H1 (cell line): ENCODE measurements at regions not wholly inside any gene's neighbourhood (a gene's known extent, or its start where the extent isn't known, plus 50 kb on each side); places are given as distances from the start of the nearest gene placed in this dataset.

Experiments used
- ASH2L ChIP-seq: fragments of 200-600, 300-600 bp; sonication (generic); IDR thresholded peaks from one replicate; pipeline ENCODE4 v1.7.1; 2017; ENCODE audit warnings: low read length
- BRCA1 ChIP-seq: IDR thresholded peaks from 2 replicates; pipeline ENCODE4 v1.6.1; 2012; ENCODE audit warnings: low read depth, low read length, improper control_type of control experiment
- CEBPB ChIP-seq: IDR thresholded peaks from 2 replicates; pipeline ENCODE4 v1.6.1; 2012; ENCODE audit warnings: low read depth, low read length
- POLR2A ChIP-seq, 2 experiments: IDR thresholded peaks; 1 replicate in 1 of 2; 2 replicates in 1 of 2; pipeline ENCODE4 v1.6.1; 2011; ENCODE audit warnings: low read depth in 2 of 2, low read length in 2 of 2, mild to moderate bottlenecking in 2 of 2; ENCODE audit errors: control extremely low read depth in 1 of 2
- RNF2 ChIP-seq: fragments of 200-900, 300-1000 bp; sonication (generic); IDR thresholded peaks from 2 replicates; pipeline ENCODE4 v1.7.1; 2016; ENCODE audit warnings: borderline replicate concordance, low read depth, mild to moderate bottlenecking, antibody characterized with exemption, low read length; ENCODE audit not compliant: poor library complexity, severe bottlenecking; ENCODE audit errors: missing control alignments

GRCh38 chr10:29734962-29735627 lies 100.3 kb upstream of the SVIL start (continued):
- TF ChIP-seq POLR2A (IDR thresholded peaks at IDR 0.05; ENCODE audit: control extremely low read depth in 1 of 2, low read depth in 2 of 2, low read length in 2 of 2) = no peak
- no peak for TF ChIP-seq RNF2
- no peak for TF ChIP-seq CEBPB
- peak; percentile 11 for TF ChIP-seq ASH2L
- TF ChIP-seq BRCA1 = no peak
